ENCODE measurements at regions not wholly inside any gene's neighbourhood (a gene's known extent, or its start where the extent isn't known, plus 50 kb on each side); places are given as distances from the start of the nearest gene placed in this dataset.

DNA sequence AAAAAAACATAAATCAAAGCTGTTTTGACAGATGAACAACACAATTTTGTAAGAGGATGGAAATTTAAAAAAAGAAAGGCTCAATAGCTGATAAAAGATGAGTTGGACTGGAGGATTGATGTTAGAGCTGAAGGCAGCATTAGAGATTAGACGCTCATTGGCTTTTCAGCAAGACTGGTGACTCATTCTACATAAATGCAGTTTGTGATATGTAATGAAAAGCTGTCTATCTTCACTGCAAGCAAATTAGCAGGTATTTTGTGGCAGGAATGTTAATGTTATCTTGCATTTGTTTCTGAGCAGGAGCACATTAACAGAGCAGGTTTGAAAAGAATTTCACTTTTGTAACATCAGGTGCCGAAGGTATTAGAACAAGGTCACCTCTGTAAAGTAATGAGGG is 442.7 kb upstream of the NOVA1 start:
- TF ChIP-seq, protein P1, sequence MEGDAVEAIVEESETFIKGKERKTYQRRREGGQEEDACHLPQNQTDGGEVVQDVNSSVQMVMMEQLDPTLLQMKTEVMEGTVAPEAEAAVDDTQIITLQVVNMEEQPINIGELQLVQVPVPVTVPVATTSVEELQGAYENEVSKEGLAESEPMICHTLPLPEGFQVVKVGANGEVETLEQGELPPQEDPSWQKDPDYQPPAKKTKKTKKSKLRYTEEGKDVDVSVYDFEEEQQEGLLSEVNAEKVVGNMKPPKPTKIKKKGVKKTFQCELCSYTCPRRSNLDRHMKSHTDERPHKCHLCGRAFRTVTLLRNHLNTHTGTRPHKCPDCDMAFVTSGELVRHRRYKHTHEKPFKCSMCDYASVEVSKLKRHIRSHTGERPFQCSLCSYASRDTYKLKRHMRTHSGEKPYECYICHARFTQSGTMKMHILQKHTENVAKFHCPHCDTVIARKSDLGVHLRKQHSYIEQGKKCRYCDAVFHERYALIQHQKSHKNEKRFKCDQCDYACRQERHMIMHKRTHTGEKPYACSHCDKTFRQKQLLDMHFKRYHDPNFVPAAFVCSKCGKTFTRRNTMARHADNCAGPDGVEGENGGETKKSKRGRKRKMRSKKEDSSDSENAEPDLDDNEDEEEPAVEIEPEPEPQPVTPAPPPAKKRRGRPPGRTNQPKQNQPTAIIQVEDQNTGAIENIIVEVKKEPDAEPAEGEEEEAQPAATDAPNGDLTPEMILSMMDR (IDR thresholded peaks at IDR 0.05; ENCODE audit: low read depth, low read length) = no peak
- H3K9me3 ChIP-seq = no peaks in the 10 kb centered on the region
- no peak for DNase-seq

DNA sequence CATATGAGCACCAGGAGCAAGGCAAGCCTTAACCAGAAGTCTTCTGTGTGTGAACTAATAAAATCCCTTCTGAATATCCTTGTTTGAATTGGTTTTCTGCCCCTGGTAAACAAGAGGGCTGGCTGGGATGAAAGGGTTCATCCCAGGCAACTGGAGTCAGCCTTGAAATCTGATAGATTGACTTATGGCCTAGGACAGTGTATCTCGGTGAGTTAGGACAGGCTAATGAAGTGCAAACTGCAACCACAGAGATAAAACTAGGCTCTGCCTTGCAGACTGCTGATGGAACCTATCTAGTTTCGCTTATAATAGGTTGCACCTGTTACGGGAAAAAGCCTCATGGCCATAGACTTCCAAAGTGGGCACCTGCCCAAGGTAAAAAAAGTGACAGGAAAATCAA is 451.9 kb upstream of the NOVA1 start:
- DNase-seq = no peak
- TF ChIP-seq, protein P1 (IDR thresholded peaks at IDR 0.05; ENCODE audit: low read depth, low read length) = no peak
- no peaks in the 10 kb centered on the region for H3K4me1 ChIP-seq
- no peaks in the 10 kb centered on the region for H3K36me3 ChIP-seq
- H3K9me3 ChIP-seq = no peaks in the 10 kb centered on the region; the same call in 1 of the 2 replicates
- H3K4me3 ChIP-seq (ENCODE audit: low read depth, low read length) = no peak overlapping the region
- no peaks in the 10 kb centered on the region for H3K27me3 ChIP-seq

More for the DNA sequence above, 442.7 kb upstream of the NOVA1 start:
- Histone ChIP-seq H3K27me3 (no peaks in the 10 kb centered on the region), H3K4me1 (no peaks in the 10 kb centered on the region), H3K36me3 (no peaks in the 10 kb centered on the region), H3K4me3 (ENCODE audit: low read depth, low read length) (no peak overlapping the region)

DNA sequence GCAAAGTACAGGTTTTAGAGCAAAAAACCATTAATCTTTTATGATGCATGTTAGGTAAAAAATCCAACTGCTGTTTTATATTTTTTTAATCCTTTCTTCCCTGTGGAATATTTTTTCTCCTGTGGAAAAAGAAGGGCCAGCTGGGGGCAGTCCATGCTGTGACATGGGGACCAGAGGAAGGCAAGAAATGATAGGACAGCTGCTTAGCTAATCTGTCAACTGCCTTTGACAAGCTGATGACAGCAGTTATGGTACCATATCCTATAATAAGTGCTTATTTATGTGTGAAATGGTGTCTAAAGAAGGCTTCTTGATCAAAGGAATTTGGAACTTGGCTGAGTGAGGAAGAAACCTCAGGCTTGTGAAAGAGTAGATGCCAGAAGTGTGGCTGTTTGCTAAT is 452.4 kb upstream of the NOVA1 start:
- H3K9me3 ChIP-seq = no peaks in the 10 kb centered on the region; the same call in 1 of the 2 replicates
- no peak overlapping the region for H3K4me3 ChIP-seq (ENCODE audit: low read depth, low read length)
- no peaks in the 10 kb centered on the region for H3K4me1 ChIP-seq
- TF ChIP-seq, protein P1 (IDR thresholded peaks at IDR 0.05; ENCODE audit: low read depth, low read length) = no peak
- no peak for DNase-seq
- H3K36me3 ChIP-seq = no peaks in the 10 kb centered on the region
- no peaks in the 10 kb centered on the region for H3K27me3 ChIP-seq

DNA sequence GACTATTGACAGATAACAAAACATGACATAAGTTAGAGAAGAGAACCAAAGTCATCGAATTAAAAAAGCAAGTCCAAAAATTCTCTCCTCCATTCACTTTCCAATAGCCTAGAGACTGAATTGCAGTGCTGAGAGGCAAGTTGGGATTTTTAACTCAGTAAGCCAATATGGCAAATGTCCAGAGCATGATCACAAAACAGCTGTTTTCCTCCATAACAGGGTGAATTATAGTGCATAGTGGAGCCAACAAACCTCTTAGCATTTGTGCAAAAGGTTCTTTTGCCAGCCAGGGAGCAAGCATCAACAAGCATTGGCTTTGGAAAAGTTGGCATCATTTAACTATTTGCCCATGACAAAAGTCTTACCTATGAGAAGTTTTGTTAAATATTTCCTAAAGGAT is 458.8 kb upstream of the NOVA1 start:
- no peak for DNase-seq
- H3K36me3 ChIP-seq = no peaks in the 10 kb centered on the region
- no peaks in the 10 kb centered on the region; the same call in 1 of the 2 replicates for H3K9me3 ChIP-seq
- TF ChIP-seq, protein P1 (IDR thresholded peaks at IDR 0.05; ENCODE audit: low read depth, low read length) = no peak
- H3K4me3 ChIP-seq (ENCODE audit: low read depth, low read length) = no peak overlapping the region
- H3K27me3 ChIP-seq = no peaks in the 10 kb centered on the region
- no peaks in the 10 kb centered on the region for H3K4me1 ChIP-seq

DNA sequence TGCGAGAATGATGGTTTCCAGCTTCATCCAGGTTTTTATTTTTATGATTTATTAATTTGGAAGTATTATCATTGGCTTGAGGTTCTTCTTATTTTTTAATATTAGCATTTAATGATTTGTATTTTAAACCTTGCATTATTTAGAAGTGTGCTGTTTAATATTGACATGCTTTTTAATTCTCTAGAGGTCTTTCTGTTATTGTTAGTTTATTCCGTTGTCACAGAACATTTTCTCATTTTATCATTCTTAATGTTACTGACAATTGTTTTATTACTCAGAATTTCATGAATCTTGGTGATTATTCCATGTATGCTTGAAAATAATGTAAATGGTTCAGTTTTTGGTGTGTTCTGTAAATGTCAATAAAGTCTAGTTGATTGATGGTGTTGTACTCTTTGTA is 463.5 kb upstream of the NOVA1 start:
- Histone ChIP-seq H3K36me3 (no peaks in the 10 kb centered on the region), H3K9me3 (no peaks in the 10 kb centered on the region), H3K27me3 (no peaks in the 10 kb centered on the region), H3K4me1 (no peaks in the 10 kb centered on the region), H3K4me3 (ENCODE audit: low read depth, low read length) (no peak overlapping the region)
- no peak for DNase-seq
- TF ChIP-seq, protein P1 (IDR thresholded peaks at IDR 0.05; ENCODE audit: low read depth, low read length) = no peak

DNA sequence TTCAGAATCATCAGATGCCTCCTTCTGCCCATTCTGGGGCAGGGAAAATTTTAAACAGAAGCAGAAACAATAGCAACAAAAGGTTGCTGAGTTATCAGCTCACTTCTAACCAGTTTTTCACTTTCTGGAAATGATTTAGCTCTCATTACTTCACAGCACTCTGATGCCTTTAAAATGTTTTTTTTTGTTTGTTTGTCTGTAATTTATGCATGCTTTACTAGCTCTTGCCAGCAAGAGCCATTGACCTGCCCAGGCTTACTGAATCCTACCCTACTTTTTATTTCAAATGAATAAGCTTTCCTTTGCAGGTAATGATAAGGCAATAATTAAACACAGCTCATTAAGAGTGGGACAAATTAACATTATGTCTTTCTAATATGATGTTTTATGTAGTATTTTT is 466.1 kb upstream of the NOVA1 start:
- no peak for DNase-seq
- TF ChIP-seq, protein P1 (IDR thresholded peaks at IDR 0.05; ENCODE audit: low read depth, low read length) = no peak
- H3K4me3 ChIP-seq (ENCODE audit: low read depth, low read length) = no peak overlapping the region
- H3K36me3 ChIP-seq = no peaks in the 10 kb centered on the region
- H3K9me3 ChIP-seq = no peaks in the 10 kb centered on the region
- H3K27me3 ChIP-seq = no peaks in the 10 kb centered on the region
- no peaks in the 10 kb centered on the region for H3K4me1 ChIP-seq
